HG02642 (cell line): ENCODE measurements at regions not wholly inside any gene's neighbourhood (a gene's known extent, or its start where the extent isn't known, plus 50 kb on each side); places are given as distances from the start of the nearest gene placed in this dataset.

ENCODE experiments used
- ATAC-seq: cut with Tn5 transposase; IDR thresholded peaks from one replicate; pipeline ENCODE4 v1.9.1; 2021; ENCODE audit warnings: mild to moderate bottlenecking; ENCODE audit not compliant: unreplicated experiment, poor library complexity

DNA sequence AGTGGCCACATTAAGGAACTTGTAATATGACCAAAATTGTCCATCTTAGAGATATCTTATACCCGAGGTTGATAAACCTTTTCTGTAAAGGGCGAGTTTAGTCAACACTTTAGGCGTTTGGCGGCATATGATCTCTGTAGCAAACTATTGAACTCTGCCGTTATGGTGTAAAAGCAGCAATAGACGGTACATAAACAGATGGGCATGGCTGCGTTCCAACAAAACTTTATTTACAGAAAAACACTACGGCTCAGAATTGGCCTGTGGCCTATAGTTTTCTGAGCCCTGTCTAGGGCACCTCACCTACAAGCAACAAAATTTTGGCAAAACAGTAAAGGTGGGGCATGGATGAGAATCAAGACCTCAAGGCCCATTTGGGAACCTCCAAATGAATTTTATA, 121.9 kb upstream of the HAAO start:
- ATAC-seq: no peak

DNA sequence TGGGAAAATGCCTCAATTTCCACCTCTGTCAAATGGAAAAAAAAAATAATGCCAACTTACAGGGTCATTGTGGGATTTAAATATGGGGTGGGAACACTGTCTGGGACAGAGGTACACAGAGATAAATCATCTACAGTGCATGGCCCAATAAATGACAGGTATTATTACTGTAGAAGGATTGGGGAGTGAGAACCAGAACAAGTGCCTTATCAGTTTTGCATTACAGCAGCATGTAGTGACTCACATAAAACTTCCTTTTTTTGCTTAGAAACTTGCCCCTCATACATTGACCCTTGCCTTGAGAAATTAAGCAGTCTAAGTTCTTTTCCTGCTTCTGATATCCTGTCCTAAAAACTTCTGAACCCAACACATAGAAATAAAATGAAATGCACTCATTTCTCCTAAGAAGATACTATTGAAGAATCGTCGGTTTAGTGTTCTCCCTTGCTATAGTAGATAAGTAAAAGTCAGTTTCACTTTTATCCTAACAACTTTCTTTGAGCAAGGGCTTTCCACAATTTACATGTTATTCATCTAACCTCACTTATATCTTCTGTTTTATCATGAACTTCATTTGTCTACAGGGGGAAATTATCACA, 121.0 kb upstream of the HAAO start:
- no peak for ATAC-seq

DNA sequence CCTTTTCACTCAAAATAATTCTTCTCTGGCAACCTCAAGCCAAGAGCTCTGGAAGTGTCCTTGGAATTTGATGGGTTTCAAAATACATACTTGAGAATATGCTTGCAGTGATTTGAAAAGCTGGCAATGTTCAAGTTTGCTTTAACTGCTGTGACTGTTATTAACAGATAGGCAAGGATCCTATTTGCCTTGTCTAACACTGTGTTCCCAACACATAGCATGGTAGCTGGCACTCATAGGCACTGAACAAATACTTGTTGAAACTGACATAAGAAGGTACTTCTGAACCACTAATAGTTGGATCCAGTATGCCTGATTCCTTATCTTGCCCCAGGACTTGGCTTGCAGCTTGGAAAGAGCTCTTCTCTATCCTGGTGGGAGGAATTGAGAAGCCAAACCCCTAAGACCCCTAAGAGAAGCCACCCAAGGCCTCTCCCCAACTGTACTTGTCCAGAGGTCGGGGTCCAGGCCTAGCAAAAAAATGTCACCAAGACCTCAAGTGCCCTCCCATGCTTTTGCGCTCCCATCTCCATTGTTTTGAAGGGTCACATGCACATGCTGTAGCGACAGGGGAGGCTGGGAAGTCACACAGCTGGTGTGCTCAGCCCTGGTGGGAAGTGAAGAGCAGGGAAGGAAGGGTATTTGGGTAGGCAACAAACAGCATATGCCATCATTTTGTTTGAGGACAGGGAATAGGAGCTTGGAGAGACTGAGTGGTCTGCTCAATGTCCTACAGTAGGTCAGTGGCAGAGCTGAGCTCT, 118.4 kb upstream of the HAAO start:
- ATAC-seq: no peak

DNA sequence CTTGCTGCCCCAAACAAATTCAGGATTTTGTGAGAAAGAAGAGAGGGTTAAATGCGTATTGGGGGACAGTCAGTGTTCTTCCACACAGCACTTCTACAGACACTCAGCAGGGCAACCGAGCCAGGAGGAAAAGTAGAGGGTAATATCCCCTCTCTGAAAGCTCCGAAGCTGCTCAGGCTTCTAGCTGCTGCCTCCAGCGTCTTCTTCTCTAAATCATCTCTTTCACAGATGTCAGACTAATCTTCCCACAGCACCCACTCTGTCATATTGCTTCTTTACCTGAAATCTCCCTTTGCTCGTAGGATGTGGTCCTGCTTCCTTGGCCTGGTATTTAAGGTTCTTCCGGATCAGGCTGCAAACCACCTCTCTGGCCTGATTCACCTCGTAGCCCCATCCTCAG, 117.6 kb upstream of the HAAO start:
- ATAC-seq: no peak

DNA sequence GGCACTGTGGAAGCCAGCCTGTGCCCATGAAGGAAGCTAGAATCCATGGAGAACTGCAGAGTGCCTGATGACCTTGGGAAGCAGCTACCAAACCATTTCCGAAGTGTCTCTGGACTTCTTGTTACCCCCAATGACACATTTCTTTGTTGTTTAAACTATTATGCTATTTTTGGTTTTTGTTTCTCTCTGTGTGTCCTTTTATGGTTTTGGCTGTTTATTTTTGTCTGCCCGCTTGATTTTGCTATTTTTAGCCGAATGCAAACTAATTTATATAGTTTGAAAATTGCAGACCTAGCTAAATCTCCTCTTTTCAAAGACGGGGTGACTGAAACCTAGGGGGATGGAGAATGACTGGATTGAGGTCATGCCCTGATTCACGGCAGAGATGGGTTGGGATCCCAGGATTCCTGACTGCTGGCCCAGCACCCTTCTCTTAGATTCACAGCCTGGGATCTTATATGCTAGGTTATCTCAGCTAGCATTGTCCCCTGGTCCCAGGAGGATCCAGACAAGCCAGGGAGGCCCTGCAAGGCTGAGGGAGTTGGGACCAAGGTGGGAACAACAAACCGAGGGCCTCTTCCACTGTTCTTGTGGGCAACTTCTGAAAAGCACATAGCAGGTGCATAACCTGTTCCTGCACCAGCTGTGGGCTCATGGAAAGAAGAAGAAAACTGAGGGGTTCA, 116.3 kb upstream of the HAAO start:
- ATAC-seq: no peak

DNA sequence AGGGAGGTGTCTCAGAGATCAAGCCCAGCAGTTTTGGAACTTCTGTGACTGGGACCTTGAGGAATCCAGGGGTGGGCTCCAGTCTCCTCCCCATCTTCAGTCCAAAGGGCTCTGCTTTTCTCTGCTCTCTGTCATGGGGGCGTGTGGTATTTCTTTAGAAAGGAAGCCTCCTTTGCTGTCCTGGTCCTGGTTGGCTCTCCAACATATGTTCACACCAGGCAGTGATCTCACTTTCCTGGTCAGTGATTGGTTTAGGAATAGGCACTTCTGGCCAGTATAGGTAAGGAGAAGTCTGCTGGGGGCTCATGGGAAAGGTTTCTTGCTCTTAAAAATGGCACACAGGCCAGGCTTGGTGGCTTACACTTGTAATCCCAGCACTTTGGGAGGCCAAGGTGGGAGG, 115.5 kb upstream of the HAAO start:
- ATAC-seq: no peak

DNA sequence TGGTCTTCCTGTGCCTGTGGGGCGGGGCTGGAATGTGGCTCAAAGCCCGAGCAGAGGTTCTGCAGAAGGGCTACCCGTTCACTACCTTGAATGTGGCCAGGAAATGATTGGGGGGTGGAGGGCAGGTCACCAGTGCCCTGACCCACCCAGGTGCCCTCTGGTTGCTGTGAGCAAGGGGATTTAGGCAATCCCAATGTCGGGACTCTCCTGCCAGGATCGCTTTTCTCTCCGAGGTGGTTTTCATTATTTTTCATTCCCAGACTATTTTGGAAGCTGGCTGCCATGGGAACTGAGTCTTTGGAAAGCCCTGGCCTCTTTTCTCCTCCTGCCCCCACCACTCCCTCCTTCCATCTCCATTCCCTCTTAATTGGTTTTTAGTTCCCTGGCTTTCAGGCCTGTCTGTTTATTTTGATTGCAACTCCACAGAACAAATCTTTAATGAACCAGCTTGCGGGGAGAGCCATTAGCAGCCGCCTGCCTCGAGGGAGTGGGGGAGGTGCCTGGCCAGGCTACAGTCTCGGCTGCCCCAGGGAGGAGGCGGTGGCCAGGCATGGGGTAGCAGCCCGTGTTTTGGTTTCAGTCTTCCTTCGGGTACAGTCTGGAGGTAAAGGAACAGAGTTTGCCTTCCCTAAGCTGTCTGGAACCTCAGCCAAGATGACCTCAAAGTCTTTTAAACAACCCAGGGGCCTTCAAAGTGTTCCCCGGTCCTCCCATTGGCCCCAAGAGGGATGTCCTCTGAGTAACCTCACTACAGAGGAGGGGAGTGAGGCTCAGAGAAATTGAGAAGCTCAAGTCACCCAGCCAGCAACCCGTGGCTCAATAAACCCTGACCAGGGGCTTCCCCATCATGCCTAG, 114.4 kb upstream of the HAAO start:
- ATAC-seq: no peak

DNA sequence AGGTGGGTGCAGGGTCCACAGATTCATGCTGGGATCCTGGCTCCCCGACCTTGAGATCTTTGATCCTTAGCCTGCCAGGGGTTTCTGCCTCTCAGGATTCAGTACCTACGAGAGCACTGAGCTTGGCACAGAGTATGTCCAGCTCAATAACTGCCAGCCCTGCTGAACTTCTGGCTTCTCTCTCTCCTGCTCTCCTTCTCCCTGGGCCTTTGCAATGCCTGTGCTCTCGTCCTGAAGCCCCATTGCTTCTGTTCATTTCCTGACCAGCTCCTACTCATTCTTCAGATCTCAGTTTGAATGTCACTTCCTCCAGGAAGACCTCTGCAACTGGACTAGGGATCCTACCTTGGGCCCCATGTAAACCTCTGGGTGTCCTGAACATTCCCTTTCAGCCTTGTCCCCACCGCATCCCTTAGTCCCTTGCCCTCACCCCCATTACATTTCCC, 113.8 kb upstream of the HAAO start:
- ATAC-seq: no peak

DNA sequence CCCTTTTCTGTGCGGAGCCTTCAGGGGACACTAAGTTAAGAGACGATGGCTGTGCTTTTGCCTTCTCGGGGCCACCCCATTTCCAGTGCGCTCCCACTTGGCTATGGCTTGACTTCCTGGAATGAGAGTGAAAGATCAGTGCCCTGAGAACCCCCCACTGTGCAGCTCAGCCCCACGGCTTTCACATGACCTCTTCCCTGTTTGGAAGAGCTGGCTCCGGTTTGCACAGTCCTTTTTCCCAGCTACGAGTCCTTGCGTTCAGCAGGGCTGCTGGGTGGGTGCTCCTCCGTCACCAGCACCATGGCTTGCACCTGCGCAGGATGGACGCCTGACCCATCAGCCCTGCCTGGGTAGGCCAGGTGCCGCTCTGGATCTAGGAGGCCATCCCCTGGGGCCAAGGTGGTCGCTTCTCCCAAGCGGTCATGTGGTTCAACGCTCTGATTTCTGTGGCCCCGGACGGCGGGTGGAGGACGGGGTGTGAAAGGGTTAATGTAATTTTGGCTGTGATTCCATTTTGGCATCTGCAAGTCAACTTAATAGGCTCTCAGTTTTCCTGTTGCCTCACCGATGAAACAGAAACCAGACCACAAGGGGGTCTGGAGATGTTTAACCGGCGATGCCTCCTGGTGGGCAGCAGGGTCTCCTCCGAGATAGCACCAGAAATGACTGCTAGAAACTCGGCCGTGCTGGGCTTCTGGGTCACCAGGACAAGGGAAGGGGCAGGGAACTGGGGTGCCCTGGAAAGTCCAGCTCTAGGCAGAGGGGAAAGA, 113.1 kb upstream of the HAAO start:
- ATAC-seq: no peak

DNA sequence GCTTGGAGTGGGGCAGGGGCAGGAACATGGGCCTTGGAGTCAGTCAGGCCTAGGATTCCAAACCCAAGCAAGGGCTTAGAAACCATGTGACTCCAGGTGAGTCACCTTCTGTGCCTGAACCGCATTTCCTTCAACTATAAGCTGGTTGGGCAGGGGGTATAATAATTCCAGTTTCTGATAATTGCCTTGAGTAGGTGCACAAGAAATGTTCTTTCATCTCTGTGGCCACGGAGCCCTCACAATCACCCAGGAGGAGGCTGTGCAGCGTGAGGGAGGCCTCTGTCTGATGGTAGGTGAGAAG, 112.1 kb upstream of the HAAO start:
- no peak for ATAC-seq

DNA sequence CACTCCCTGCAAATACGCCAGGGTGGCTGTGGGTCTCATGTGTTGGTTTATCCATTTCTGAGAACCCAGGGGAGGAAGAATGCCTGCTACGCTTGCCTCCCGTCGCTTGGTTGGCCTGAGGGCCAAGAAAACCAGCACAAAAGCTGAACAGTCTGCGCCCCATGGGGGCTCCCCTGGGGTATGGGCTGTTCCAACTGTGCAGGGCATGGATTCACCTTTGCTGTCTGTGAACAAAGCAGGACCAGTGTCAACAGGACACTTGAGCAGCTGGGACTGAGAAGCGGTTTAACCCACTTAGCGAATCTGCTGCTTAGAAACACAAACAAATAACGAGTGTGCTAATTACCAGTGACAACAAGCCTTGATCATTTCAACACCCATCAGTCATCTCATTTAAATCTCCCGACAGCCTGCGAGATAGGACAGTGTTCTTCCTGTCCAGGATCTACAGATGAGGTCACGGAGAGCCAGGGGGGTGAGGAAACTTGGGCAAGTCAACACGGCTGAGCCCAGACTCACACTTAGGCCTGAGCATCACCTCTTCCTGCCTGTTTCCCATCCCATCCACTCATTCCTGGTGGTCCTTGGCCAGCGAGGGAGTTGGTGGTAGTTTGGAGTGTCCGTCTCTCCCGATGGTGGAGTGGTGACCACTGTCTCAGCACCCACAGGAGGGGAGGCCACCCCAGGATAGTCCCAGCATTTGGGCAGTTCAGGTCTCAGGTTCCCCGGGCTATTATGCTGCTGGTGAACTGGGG, 111.6 kb upstream of the HAAO start:
- ATAC-seq: no peak

DNA sequence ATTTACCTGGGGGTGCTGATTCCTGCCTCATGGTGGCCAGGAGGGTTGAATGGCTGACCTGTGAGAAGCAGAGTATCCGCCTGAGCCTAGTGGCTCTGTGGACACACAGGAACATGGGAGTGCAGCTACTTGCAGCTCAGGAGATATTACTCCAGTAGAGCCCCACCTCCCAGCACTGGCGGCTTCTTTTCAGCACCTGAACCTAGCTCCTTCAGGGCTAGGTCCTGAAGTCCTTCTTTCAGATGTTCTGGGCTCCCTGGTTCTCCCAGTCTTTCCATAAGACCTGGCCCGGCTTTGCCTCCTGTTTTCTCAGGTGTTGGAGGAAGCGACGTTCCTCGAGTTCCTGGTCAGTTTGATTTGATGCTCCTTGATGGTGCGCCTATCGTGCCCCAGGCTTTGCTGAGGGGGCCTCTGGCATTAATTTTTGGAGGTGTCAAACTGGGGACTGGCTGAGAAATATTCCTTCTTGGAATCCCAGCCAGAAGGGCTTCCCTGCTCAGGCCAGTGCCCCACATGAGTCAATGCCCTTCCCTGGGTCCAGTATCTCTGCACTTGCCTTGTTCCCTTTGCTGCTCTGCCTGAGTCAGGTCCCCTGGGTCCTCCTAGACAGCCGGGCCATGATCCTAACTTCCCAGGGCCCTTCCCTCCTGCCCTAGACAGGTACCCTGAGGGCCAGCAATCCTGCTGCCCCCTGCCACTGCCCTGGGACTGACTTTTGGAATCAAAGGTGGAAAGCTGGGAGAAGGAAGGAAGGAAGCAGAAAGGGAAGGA, 110.7 kb upstream of the HAAO start:
- ATAC-seq: no peak

DNA sequence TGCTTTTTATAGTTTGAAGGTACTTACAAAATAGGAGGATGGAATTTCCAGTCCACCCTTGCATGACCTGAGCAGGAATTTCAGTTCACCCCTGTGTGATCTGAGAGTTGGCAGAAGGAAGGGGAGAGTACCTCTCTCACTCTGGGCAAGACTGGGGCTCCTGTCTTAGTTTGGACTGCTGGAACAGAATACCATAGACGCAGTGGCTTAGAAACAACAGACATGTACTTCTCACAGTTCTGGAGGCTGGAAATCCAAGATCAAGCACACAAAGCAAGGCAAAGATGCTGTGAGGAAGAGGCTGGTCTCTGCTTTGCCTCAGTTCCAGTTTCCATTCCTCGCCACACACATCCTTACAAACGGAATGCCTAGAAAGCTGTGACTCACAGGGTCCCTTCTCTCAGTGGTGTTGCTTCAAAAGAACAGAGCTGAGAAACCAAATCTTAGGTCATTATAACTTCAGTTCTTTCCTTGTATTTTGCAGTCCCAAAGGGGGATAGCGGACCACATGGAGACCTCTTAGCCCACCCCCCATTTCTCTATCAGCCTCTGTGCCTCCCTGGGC, 108.8 kb upstream of the HAAO start:
- no peak for ATAC-seq

DNA sequence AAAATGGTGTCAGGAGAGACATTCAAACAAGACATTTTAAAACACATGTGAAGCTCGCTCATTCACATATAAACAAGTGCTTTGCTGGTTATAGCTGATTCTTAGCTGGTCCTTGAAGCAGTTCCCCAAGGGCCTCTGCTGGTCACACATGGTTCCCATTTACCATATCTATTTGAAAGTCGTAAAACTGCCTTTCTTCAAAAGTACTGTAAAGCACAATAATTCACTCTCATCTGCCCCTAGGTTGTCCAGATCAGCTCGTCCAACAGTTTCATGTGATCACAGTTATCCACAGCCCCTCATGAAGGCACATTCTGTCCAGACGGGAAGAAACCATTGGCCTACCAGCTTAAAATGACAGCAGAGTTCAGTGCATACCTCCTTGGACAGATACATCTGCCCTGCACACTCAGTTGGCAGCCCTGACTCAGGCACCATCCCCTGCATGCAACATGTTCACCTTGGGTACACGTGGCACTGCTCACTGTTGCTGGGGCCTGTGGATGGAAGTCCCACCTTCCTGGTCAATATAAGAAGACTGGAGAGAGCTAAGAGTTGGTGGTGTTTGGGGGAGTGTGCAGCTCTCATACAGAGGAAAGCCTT, 108.0 kb upstream of the HAAO start:
- no peak for ATAC-seq

DNA sequence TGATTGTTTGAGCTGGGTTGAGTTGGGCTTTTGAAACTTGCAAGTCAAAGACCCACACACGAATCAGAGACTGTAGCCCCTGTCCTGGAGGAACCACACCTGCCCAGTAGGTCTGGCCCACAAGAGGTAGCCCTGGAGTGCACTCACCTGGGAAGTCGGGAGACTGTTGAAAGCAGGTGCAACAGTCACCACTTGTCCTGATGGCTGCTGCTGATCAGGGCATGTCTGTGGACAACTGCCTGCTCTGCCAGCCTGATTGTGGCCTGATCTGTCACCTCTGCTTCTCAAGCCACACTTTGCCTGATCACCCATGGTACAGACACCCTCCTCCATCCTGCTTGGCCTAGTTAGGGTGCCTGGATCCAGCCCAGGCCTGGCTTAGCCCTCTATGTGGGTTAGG, 105.0 kb upstream of the HAAO start:
- ATAC-seq: no peak

DNA sequence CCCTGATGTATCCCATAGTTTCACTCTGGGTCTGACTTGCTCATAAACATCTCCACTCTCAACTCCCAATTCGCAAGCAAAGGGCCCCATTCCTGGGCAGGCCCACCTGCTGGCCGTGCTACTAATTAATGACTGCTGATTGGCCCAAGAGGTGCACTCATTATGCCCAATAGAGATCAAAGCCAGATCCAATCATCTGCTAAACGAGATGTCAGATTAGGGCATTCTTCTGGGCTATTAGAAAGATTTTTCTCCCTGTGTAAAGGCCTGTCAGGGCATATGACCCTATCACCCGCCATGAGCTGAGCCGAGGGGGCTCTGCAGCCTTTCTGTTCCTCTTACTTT, 103.4 kb upstream of the HAAO start:
- ATAC-seq: no peak

DNA sequence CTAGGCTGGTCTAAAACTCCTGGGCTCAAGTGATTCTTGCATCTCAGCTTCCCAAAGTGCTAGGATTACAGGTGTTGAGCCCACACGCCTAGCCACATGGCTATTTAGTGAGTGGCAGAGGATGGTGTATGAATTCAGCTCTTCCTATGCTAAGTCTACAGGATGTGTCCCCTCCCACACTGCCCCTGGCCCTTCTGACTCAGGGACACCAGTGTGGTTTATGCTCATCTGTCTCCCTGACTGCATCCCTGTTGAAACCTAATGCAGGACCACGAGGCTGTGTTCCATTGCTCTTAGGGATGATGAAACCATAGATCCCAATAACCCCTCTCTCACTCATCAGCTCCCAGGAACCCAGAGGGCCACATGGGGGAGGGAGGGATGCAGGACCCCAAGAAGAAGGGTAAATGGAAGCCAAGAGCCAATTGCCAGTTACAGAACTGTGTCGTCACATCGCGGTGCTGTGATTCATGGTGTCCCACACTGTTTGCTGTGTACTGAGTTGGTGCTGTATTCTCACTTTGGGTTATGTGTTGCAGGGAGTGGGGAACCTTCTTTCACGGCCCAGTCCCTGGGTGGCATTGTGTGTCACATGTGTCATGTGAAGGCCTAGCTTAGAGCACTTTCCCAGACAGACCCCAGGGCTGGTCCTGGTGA, 102.9 kb upstream of the HAAO start:
- no peak for ATAC-seq
